Fibroblast of peridontal ligament (primary cell): ENCODE measurements at regions not wholly inside any gene's neighbourhood (a gene's known extent, or its start where the extent isn't known, plus 50 kb on each side); places are given as distances from the start of the nearest gene placed in this dataset.

ENCODE experiments used
- DNase-seq: peaks from one replicate; pipeline ENCODE4 v3.0.0-alpha.2; 2010; ENCODE audit errors: extremely low read depth

GRCh38 chr4:14615671-14616070 is 386.6 kb upstream of the CPEB2 start:
- DNase-seq: no peak

DNA sequence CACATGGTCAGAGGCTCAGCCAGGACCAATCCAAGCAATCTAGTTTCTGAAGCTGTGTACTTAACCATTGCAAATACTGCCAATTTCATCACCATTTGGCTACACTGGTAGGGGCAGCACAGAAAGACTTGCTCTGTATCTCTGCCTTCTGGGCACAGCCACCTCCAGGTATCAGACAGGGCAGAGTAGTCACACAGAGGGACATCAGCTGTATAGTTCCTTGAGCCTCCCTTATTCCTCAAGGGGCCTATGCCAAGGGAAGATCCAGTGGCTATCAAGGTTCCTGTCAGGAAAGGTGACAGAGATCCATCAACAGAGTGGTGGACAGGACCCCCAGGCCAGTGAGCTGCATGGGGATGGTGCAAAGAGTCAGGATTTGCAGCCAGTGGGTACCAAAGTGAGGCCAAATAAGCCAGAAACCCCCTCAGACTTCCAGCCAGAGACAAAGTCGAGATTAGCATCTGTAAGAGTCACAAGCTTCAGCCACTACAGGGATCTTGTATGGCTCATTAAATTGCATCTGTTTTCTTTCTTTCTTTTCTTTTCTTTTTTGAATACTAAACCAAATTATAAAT is 381.6 kb upstream of the CPEB2 start:
- no peak for DNase-seq

- no peak for DNase-seq
These were observed 380.4 kb upstream of the CPEB2 start for GRCh38 chr4:14621731-14622463.

GRCh38 chr4:14627038-14627437 is 375.2 kb upstream of the CPEB2 start:
- no peak for DNase-seq

DNA sequence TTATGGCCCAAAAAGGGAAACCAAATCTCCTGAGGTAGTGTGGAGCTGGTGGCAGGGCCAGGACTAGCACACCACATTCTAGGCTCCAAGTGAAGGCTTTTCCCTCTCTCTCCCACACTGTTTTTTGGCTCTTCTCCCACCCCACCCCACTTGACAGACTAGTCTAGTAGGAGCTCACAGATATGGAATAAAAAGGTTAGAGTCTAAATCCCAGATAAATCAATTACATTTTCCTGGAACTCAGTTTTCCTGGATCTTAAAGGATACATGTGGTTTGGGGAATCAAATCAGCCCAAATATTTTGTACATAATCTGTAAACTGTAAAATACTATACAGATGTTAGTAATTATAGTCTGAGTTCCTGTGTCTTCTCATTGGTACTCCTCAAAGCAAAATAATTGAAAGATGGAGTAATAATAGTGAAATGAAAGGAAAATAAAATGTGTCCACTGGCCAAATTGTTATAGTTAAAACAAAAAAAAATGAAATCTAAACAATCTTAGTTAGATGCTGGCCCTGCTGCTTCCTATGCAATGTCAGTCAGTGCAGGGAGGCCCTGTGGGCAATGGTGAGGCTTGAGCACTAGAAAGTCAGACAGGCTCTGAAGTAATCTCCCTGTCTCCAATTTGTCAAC is 370.4 kb upstream of the CPEB2 start:
- peak; percentile 77 for DNase-seq

DNA sequence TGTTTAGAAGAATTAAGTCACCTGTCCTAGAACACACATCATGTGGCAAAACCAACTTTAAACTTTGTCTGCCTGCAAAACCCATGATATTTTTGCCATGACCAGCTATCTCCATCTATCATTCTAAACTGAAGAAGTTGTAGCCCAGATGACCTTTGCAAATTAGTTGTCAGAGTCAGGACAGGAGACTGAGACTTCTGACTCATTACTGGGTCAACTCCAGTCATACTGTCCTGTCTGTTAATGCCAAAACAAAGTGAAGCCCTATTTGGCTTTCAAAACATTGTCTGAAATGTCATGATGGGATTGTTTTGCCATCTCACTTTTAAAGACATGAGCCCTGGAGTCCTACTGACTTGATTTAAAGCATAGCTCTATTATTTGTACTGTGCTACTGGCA is 365.7 kb upstream of the CPEB2 start:
- DNase-seq: no peak

GRCh38 chr4:14640476-14640875 is 361.8 kb upstream of the CPEB2 start:
- DNase-seq: no peak

DNA sequence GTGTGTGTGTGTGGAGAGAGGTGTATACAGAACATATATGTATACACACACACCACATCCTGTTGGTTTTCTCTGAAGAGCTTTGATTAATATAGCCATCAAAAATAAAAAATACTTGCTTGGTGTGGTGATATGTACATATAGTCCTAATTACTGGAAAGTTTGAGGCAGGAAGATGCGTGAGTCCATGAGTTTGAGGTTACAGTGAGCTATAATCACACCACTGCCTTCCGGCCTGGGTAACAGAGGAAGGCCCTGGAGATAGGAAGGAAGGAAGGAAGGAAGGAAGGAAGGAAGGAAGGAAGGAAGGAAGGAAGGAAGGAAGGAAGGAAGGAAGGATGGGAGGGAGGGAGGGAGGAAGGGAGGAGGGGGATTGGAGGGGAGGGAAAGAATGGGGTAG is 360.4 kb upstream of the CPEB2 start:
- DNase-seq: no peak

GRCh38 chr4:14644580-14645282 is 357.6 kb upstream of the CPEB2 start:
- no peak for DNase-seq

DNA sequence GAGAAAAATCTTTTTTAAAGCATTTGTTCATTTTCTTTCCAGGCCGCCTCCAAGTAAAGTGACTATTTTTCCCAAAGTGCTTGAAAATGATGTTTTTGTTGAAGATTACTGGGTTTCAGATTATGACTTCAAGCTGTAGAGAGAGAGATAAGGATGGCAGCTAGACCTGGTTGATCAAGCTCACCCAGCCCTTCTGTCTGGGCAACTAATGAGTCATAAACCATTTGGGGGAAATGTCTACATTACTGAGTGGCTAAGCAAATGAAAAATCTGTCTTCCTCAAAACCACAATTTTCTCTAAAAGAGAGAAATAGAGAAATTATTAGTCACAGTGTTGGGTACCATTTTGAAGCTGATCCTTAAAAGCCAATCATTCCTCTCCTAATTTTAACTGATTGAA is 355.4 kb upstream of the CPEB2 start:
- no peak for DNase-seq

DNA sequence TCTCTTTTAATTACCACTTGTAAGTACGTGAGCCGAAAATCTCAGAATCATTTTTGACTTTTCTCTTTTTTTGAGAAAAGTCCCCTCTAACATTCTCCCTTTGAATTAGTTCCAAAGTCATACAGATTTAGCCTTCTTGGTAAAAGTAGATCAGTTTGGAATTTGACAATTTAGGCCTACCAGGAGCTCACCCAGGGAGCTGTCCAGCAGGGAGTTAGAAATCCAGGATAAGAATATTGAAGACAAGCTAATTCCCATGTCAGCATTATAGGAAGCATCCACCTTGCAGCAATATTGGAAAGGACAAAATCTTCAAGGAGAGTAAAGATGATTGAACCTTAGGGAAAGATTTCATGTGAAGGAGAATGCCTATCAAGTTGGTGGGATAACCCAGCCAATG is 352.2 kb upstream of the CPEB2 start:
- DNase-seq: peak; percentile 48

DNA sequence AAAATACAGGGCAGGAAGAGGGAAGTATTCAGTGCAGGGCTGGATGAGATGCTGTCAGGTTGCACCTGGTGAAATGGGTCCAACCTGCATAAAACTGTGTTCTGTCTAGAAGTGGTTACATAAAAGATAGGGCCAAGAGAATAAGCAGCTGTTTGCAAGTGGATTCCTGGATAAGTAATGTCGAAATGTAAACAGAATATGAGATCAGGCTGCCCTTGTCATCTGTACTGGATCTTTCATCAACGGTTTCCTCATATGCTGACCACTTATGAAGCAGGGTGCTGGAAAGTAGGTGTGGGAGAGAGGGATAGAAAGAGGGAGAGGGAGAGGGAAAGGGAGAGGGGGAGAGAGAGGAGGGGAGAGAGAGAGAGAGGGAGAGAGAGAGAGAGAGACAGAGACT is 349.8 kb upstream of the CPEB2 start:
- DNase-seq: no peak

DNA sequence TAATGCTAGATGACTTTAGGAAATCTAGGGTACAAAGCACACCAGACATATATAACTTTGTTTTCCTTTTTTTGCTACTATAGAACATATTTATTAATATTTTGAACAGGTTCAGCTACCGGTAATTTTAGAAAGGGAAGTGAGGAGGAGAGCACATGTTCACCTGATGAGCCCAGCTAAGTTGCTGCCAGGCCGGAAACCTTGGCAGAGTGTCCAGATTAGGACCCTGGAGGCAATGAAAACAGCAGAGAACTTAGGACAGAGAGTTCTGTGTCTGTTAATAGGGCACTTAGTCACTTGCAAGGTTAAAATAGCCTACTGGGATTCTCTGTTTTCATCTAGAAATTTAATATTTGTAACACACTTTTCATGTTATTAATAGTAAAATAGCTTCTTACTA is 348.9 kb upstream of the CPEB2 start:
- no peak for DNase-seq

DNA sequence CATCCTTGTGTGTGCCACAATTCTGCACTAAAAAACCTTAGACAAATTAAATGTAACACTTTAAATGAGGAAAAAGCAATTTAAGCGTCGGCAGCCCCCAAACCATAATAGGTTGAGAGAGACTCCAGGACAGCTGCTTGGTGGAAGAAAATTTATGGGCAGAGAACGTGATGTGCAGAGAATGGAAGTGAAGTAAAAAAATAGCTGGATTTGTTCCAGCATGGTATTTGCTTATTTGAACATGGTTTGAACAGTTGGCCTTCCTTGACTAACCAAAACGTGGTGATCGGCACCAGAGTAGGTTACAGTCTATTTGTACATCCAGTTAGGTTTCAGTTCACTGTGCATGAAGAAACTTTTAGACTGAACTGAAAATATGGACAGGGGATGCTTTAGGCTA is 343.0 kb upstream of the CPEB2 start:
- DNase-seq: no peak

GRCh38 chr4:14667624-14668151 is 334.6 kb upstream of the CPEB2 start:
- peak; percentile 29 for DNase-seq

GRCh38 chr4:14668296-14668695 is 334.0 kb upstream of the CPEB2 start:
- no peak for DNase-seq

GRCh38 chr4:14669371-14669770 is 332.9 kb upstream of the CPEB2 start:
- DNase-seq: no peak

- no peak for DNase-seq
These were observed 331.1 kb upstream of the CPEB2 start for GRCh38 chr4:14671146-14671545.

- no peak for DNase-seq
These were observed 326.8 kb upstream of the CPEB2 start for GRCh38 chr4:14675279-14675985.

GRCh38 chr4:14679906-14680305 is 322.4 kb upstream of the CPEB2 start:
- peak; percentile 13 for DNase-seq

- no peak for DNase-seq
These were observed 321.0 kb upstream of the CPEB2 start for GRCh38 chr4:14681330-14681729.

GRCh38 chr4:14693728-14694127 is 308.6 kb upstream of the CPEB2 start:
- no peak for DNase-seq
